ENCODE measurements at regions not wholly inside any gene's neighbourhood (a gene's known extent, or its start where the extent isn't known, plus 50 kb on each side); places are given as distances from the start of the nearest gene placed in this dataset.

GRCh38 chr20:48564982-48565539, 262.7 kb downstream of the PREX1 start:
- H3K9ac ChIP-seq (ENCODE audit: insufficient read depth, low read length, poor library complexity, severe bottlenecking), result no peak overlapping the region
- H3K27me3 ChIP-seq (ENCODE audit: control insufficient read depth in 2 of 2, insufficient read depth in 2 of 2, low read length in 2 of 2), result no peaks in the 10 kb centered on the region
- no peaks in the 10 kb centered on the region for H3K79me2 ChIP-seq (ENCODE audit: insufficient read depth, low read length)
- H3K27ac Mint-ChIP-seq, result no peak overlapping the region
- no peak for DNase-seq
- H3K4me2 ChIP-seq (replicated peaks; ENCODE audit: extremely low read depth, low read length, poor library complexity, severe bottlenecking), result no peak overlapping the region
- peaks cover 5 to 15% (median 6%) of the 10 kb centered on the region in 3 donors for H3K27me3 Mint-ChIP-seq (ENCODE audit: low read depth in 3 of 3)
- H3K4me3 Mint-ChIP-seq, result no peak overlapping the region
- H3K4me1 ChIP-seq (ENCODE audit: control insufficient read depth in 1 of 2, insufficient read depth in 2 of 2, low read length in 2 of 2), result no peaks in the 10 kb centered on the region
- intact Hi-C loops (cut with micrococcal nuclease), result no loop called here
- no peaks in the 10 kb centered on the region for H3K36me3 ChIP-seq (replicated peaks in 1 of 2; ENCODE audit: control insufficient read depth in 1 of 2, insufficient read depth in 2 of 2, low read length in 2 of 2)
- H4K20me1 ChIP-seq (ENCODE audit: insufficient read depth, low read length), result no peaks in the 10 kb centered on the region
- WGBS (ENCODE audit: insufficient coverage), result 93% methylated on average over 4 of the region's 8 CpGs
- no peak overlapping the region for H2AFZ ChIP-seq (ENCODE audit: insufficient read depth, low read depth, low read length, poor library complexity, severe bottlenecking)
- H3K4me1 Mint-ChIP-seq, result no peaks in the 10 kb centered on the region
- peaks cover 2 to 8% (median 5%) of the 10 kb centered on the region in 7 donors for H3K9me3 Mint-ChIP-seq
- TF ChIP-seq CTCF (IDR thresholded peaks at IDR 0.05), result no peak
- H3K36me3 Mint-ChIP-seq, result no peaks in the 10 kb centered on the region
- H3K9me3 ChIP-seq (replicated peaks in 1 of 2; ENCODE audit: control insufficient read depth in 1 of 2, insufficient read depth in 1 of 2, low read length in 2 of 2), result peaks cover 0 to 7% of the 10 kb centered on the region in 2 donors
- H3K4me3 ChIP-seq (replicated peaks in 1 of 3; ENCODE audit: low read depth in 2 of 3, low read length in 3 of 3), result no peak overlapping the region
- no peak overlapping the region for H3K27ac ChIP-seq (ENCODE audit: low read depth in 1 of 2, low read length in 2 of 2)

- Mint-ChIP-seq H3K4me3 (no peak overlapping the region), H3K9me3 (peaks cover 2 to 8% (median 5%) of the 10 kb centered on the region in 7 donors), H3K27ac (no peak overlapping the region), H3K36me3 (no peaks in the 10 kb centered on the region), H3K27me3 (ENCODE audit: low read depth in 3 of 3) (peaks cover 3 to 8% (median 5%) of the 10 kb centered on the region in 3 donors), H3K4me1 (no peaks in the 10 kb centered on the region)
- Histone ChIP-seq H4K20me1 (ENCODE audit: insufficient read depth, low read length) (no peaks in the 10 kb centered on the region), H3K27me3 (ENCODE audit: control insufficient read depth in 2 of 2, insufficient read depth in 2 of 2, low read length in 2 of 2) (no peaks in the 10 kb centered on the region), H3K36me3 (replicated peaks in 1 of 2; ENCODE audit: control insufficient read depth in 1 of 2, insufficient read depth in 2 of 2, low read length in 2 of 2) (no peaks in the 10 kb centered on the region), H3K79me2 (ENCODE audit: insufficient read depth, low read length) (no peaks in the 10 kb centered on the region), H3K4me1 (ENCODE audit: control insufficient read depth in 1 of 2, insufficient read depth in 2 of 2, low read length in 2 of 2) (no peaks in the 10 kb centered on the region), H3K9me3 (replicated peaks in 1 of 2; ENCODE audit: control insufficient read depth in 1 of 2, insufficient read depth in 1 of 2, low read length in 2 of 2) (peaks cover 0 to 7% of the 10 kb centered on the region in 2 donors), H3K27ac (ENCODE audit: low read depth in 1 of 2, low read length in 2 of 2) (no peak overlapping the region), H2AFZ (ENCODE audit: insufficient read depth, low read depth, low read length, poor library complexity, severe bottlenecking) (no peak overlapping the region), H3K4me2 (replicated peaks; ENCODE audit: extremely low read depth, low read length, poor library complexity, severe bottlenecking) (no peak overlapping the region), H3K4me3 (replicated peaks in 1 of 3; ENCODE audit: low read depth in 2 of 3, low read length in 3 of 3) (no peak overlapping the region), H3K9ac (ENCODE audit: insufficient read depth, low read length, poor library complexity, severe bottlenecking) (no peak overlapping the region)
- no peak for DNase-seq
- TF ChIP-seq CTCF (IDR thresholded peaks at IDR 0.05), result no peak
- 98% methylated on average over 17 of the region's 21 CpGs for WGBS (ENCODE audit: insufficient coverage)
- intact Hi-C loops (cut with micrococcal nuclease), result no loop called here
Observed at GRCh38 chr20:48563191-48563870, 264.5 kb downstream of the PREX1 start.

Data from CD14-positive monocyte (primary cell).